ENCODE measurements at regions not wholly inside any gene's neighbourhood (a gene's known extent, or its start where the extent isn't known, plus 50 kb on each side); places are given as distances from the start of the nearest gene placed in this dataset.

DNA sequence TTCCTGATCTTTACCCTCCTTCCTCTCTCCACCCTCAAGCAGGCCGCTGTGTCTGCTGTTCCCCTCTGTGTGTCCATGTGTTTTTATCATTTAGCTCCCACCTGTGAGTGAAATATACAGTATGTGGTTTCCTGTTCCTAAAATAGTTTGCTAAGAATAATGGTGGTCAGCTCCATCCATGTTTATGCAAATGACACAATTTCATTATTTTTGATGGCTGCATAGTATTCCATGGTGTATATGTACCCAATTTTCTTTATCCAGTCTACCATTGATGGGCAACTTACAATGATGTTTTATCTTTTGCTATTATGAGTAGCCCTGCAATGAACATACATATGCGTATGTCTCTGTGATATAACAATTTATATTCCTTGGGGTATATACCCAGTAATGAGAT is 133.4 kb upstream of the RGS18 start:
- DNase-seq, result no peak

DNA sequence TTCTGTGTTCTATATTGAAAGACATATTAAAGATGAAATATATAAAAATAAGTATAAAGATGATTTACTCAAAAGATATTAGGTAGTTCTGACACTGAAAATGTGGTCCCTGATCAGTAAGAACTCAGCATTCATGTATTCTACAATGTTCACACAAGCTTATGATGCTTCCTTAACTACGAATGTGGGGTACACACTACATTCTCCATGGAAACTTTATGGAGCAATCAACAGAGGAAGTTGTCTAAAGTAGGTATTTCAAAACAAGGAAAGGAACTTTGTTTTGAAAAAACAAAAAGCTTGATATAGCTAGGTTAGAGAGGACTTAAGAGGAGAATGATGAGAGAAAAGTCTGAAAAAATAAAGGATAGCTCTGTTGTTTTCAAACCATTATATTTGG is 119.7 kb upstream of the RGS18 start:
- no peak for DNase-seq

DNA sequence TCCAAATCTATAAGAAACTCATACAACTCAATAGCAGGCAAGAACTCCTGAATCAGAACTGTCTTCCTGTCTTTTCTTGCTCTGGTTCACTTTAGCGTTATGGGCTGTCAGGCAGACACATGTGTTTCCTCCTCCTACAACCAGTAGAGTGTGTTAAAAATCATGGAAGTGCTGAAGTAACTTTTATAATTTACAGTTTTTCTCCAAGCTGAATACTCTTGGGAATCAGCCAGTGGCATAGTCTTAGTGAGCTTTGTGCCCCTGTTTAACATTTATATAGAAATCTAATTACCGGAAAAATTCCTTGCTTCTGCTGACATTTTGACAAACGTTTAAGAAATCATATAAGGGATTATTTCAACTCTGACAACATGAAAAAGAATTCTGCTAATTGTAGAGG is 113.1 kb upstream of the RGS18 start:
- no peak for DNase-seq

DNA sequence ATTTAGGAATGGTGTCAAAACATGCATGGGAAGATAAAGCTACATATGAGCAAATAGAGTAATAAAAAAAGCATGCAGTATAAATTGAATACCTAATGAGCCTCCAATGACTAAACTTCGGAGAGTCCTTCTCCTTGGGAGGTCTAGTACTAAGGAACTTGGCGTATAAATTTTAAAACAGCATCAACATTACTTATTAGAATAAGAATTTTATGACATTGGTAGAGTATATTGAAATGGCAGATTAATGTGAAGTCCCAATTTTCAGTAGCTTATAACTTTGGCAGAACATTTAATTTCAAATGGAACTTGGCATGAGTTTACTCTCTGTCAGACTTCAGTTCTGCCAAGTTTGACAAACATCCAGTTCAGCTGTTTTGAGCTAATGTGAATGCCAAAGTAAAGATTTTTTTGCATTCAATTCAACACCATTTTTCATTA is 104.7 kb upstream of the RGS18 start:
- no peak for DNase-seq

DNA sequence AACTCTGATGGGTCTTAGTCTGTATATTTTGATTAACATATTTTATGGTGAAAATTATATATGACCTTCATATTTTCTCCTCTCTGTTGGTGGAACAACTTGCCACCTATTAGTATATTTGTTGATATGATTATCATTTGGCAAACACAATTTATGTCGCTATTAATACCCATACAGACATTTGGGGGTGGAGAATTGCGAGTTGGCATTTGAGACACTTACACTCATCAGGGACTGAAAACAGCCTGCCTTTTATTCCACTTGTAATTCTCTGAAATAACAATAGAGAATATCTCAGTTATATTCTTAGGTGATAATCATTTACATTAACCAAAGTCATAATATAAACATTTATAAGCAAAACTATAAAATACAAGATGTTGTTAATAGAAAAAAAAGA is 100.5 kb upstream of the RGS18 start:
- DNase-seq, result no peak

DNA sequence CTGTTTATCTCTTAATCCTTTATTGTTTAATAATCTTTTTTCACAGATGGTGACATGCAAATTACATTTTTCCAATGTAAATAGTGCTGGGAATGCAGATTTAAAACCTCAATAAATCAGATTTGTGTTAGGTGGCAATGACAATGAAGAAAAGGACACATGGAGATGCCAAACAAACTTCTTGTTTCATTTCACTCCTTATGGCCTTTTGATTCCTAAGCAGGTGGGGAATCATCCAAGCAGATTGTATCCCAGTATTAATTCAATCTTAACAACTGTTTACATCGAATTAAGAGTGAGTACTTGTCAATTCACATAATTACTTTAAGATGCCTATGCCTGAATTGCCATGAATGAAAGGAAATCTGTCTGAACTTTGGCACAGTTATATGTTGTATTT is 98.9 kb upstream of the RGS18 start:
- no peak for DNase-seq

DNA sequence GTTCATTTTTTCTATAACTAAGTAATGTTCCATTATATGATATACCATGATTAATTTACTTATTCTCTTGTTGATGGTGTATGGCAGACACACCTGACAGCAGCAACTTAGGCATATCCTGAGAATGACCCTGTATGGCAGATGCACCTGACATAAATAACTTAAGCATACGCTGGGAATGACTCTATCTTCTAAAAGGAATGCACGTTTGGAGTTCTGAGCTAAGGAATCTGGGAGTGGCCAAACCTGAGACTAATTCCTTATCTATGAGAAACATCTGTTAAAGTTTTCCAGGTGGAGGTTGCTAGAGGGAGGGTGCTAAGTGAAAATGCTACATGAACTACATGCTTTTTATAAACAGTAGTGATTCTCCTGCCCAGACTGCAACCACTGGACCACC is 96.7 kb upstream of the RGS18 start:
- DNase-seq, result no peak

DNA sequence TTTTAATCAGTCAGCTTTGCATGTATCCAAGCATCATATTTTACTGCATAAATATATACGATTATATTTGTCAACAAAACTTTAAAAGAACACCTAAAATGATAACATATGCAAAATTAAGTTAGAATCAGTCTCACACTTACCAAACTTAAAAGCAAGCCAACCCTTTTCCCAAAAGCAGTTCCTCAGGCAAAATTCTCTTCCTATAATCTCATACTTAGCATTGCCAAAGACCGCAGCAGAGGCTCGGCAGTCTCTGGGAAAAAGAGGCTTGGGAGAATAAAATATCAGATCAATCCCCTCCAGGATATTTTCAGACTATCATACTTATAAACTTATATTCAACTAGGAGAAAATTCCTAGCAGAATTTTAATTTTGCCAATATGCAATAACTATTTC is 93.2 kb upstream of the RGS18 start:
- DNase-seq, result no peak

DNA sequence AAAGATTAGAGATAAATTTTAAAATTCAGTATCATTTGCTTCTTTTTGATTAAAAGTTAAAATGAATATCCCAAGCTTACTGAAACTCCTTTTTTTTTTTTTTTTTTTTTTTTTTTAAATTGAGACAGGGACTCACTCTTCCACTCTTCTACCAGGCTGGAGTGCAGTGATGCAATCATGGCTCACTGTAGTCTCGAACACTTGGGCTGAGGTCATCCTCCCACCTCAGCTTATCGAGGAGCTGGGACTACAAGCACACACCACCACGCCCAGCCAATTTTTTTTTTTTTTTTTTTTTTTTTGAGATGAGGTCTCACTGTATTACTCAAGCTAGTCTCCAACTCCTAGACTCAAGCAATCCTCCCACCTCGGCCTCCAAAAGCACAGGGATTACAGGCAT is 92.1 kb upstream of the RGS18 start:
- no peak for DNase-seq

DNA sequence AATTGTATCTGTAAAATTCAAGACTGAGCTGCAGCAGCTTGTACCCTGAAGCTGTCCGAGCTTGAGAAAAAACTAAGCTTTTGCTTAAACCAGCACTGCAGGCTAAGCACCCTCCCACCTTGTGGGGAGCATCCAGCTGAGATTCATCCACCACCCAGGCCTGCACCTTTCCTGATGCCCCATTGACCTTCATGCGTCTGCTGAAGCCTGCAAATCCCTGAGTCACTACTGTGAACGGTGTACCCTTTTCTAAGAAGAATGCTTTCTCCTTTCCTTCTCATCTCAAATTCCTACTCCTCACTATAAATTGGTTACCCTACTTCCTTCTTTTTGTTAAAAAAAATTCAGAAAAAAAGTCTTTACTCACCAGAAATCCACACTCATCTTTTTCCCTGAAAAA is 90.9 kb upstream of the RGS18 start:
- DNase-seq, result no peak

DNA sequence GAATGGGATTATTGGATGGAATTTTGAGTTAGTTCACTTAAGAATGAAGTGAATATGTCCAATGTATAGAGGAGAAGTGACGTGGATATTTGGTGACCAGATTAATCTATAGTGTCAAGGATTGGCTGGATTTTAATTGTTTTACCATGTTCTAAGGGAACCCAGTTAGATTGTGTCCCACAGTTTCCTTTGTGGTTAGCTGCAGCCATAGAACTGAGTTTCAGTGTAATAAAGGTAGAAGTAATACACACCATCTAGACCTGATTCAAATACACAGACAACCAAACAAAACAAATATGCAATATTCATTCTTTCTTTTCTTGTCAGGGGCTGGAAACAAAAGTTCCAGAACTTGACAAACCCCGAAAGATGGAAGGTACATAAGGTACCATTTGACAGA is 88.0 kb upstream of the RGS18 start:
- DNase-seq, result no peak

DNA sequence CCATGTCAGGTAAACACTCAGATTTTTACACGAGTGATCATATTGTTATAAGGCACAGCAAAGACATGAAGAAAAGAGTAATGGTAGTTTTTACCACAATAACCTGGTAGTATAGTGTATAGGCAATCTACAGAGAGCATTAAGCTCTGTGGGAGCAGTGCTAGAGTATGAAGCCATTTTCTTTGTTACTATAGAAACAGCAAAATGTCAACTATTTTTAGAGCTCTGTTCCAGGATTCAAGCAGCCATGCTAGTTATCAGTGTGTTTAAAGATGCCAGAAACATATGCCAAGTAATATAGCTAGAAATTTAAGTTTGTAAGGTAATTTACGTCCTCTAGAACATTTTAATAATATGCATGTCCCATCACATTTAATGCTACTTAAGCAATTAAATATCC is 77.6 kb upstream of the RGS18 start:
- DNase-seq, result no peak

DNA sequence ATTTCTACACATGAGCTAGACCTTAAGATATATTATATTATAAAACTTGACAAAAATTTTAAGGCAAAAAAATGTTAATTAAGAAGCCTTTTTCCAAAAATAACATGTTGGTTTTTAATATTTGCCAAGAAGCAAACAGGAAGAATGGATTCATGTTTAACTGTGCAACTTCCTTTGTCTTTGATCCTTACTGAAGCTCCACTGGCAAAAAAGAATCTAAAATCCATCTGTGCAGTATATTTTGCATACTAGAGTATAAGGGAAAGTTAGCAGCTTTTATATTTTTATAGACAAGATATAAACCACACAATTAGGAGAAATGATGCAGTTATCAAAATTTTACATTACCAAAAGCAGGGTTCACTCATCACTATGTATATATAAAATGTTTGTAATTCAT is 76.9 kb upstream of the RGS18 start:
- DNase-seq, result no peak

DNA sequence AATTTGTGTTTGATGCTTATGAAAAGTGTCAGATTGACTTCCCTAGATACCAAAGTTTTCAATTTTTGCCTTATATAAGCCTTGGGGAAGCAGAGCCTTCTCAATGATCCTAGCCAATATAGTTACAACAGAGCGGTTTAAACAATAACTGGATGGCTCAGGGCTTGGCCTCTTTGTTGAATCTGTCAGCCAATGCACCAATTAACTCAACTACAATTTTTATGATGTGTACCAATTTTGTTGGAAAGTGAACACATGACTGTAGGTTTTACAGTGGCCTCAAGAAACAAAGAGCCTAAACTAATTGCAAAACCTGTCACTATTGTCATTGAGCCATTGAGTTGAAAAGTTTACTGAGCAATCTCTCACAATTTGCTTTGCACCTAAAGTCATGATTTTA is 71.6 kb upstream of the RGS18 start:
- no peak for DNase-seq

DNA sequence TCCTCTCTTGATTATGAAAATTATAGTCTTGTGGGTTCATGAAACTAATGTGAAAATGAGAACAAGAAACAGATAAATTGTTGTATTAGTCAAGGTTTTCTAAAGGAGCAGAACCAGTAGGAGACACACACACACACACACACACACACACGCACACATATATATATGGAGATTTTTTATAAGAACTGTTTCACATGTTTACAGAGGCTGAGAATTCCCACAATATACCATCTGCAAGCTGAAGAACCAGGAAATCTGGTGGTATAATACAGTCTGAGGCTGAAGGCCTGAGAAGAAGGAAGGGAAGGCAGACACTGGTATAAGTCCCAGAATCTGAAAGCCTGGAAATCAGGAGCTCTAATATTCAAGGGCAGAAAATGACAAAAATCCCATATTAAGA is 70.9 kb upstream of the RGS18 start:
- DNase-seq, result no peak

DNA sequence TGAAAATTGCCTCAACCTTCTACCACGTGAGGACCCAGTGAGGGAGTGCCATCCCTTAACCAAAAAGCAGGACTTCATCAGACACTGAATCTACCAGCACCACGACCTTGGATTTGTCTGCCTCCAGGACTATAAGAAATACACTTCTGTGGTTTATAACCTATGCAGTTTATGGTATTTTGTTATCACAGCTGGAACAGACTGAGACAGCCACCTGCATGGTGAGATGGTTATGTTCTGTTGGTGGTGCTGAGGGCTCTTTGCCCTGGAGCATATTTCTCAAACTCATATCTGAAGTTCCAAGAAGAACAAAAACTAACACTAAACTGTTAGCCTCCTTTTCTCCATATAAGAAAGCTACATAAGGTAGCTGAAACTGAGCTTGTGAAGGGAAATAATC is 69.8 kb upstream of the RGS18 start:
- DNase-seq, result no peak

DNA sequence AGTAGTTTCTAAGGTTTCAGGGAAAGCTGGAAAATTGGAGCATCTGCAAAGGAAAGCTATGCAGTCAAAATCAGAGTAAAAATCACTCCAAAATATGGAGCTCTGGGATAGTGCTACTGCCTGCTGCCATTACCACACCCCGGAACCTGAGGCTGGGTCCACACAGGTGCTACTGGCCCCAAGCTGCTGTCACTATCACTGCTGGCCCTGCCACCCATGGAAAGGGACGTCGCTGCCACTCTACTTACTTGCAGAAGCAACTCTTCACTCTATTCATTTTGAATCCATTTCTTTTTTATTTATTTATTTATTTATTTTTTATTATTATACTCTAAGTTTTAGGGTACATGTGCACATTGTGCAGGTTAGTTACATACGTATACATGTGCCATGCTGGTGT is 60.3 kb upstream of the RGS18 start:
- no peak for DNase-seq

DNA sequence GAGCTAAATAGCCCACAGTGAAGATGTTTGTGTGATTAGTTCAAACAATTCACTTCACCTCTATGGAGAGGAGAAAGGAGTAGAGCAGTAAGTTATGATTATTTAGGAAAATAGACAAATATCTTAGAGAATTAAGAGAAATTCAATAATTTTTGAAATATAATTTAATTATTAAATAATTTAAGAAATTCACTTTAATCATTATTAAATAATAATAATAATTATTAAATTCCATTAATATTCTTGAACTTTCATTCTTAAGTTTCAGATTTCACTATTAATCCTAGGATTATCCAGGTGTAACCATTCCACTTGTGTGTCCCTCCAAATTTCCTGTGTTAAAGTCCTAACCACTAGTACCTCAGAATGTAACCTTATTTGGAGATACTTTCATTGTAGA is 58.9 kb upstream of the RGS18 start:
- DNase-seq, result no peak

DNA sequence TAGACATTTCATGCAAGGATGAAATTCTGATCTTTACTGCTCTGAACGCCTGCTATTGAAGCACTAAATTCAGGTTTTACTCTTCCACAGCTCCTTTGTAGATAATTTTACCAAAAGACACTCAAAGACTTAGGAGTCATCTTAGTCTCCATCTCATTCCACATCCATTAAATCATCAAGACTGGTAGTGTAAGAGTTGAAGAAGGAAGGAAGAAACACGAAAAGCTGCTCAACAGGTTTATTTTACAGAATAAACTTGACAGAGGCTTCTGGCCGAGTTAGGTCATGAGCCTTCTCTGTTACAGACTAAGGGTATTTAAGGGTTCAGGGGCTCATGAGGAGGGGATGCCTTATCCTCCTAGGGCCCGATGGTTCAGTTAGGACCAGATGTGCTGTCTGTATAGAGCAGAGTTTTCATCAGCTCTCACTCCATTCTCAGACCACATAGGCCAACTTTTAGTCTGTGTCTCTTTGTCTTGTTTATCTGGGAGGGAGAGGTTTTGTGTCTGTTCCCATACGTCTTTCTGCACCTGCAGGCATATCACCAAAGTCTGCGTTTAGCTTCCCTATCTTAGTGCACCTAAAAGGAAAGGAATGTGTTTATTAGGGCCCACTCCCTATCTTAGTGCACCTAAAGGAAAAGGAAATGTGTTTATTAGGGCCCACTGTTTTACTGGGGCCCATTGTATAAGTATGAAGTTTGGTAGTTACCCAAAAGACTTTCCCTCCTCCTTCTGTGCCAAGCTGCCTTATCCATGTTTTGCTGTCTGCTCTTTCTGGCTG is 57.4 kb upstream of the RGS18 start:
- DNase-seq, result no peak

DNA sequence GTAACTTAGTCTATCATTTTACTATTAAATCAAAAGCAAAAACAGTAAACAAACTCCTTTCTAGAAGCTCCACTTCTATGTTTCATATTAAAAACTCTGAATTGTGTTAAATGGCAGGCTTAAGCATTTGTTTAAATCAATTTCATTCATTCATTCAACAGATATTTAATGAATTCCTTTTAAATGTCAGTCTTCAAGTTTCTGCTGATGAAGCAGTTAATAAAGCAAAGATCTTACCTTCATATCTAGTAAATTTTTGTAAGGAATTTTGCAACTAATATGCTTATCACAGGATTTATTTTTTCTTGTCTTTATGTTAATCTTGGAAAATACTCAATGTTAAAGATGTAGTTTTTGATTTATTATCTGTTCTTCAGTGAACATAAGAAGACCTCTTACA is 54.1 kb upstream of the RGS18 start:
- DNase-seq, result no peak

DNA sequence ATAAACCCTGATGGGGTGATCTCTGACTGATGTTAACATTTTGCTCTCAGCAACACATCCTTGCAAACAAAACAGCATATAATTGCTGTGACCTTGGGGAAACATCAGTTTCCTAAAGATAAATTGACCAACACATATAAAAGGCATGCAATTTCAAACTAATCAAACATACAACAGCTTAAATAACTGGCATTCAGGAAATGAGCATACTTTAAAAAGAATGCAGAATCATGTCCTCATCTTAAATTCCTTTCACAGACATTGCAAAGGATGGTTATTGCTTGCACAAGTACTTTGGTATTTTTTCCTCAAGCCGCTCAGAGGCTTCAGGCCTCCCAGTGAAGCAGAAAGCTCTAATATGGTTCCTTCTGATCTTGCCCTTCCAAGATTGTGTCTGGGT is 53.4 kb upstream of the RGS18 start:
- DNase-seq, result no peak

DNA sequence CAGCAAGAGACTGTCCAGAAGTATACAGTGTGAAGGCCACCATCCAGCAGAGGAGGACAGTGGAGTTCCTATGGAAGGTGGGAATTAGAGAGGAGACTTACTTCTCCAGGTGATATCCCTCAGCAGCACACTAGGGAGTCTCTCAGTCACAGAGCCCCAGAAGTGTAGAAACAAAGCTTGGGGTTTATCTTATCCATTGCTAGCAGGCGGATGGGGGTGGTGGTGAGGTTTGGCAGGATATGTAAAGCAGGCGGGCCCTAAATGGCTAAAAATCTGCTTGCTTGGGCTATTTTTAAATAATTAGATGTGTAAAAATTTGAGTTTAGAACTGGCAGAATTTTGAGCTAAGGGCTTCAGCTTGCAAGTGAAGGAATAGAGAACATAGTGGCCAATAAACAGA is 50.1 kb upstream of the RGS18 start:
- DNase-seq, result no peak
